ENCODE measurements at regions not wholly inside any gene's neighbourhood (a gene's known extent, or its start where the extent isn't known, plus 50 kb on each side); places are given as distances from the start of the nearest gene placed in this dataset.

- no peak for TF ChIP-seq CTCF (IDR thresholded peaks at IDR 0.05)
- TF ChIP-seq EZH2 (IDR thresholded peaks at IDR 0.05; ENCODE audit: borderline replicate concordance, insufficient read depth, low read depth, low read length, poor library complexity, severe bottlenecking), result no peak
Observed at GRCh38 chr10:111249925-111250324, 173.1 kb downstream of the ADRA2A start.
